Neural progenitor cell (in vitro differentiated cells): ENCODE measurements at regions not wholly inside any gene's neighbourhood (a gene's known extent, or its start where the extent isn't known, plus 50 kb on each side); places are given as distances from the start of the nearest gene placed in this dataset.

ENCODE experiments used
- DNase-seq: peaks from one replicate; pipeline ENCODE4 v3.0.0-alpha.2; 2016; ENCODE audit warnings: low spot score
- H2AFZ ChIP-seq: fragments of 200-600 bp; sonication (generic); replicated peaks from 2 replicates; pipeline ENCODE4 v1.6.1; 2016; ENCODE audit warnings: antibody characterized with exemption
- H3F3A ChIP-seq: fragments of 200-600 bp; sonication (generic); 2 replicates; pipeline ENCODE4 v1.6.1; 2016; ENCODE audit warnings: antibody characterized with exemption, low read depth
- H3K27ac ChIP-seq: fragments of 200-600 bp; sonication (generic); 2 replicates; pipeline ENCODE4 v1.5.1; 2016; ENCODE audit warnings: mild to moderate bottlenecking
- H3K27me3 ChIP-seq: fragments of 200-600 bp; sonication (generic); 2 replicates; pipeline ENCODE4 v1.6.1; 2016; ENCODE audit warnings: mild to moderate bottlenecking, moderate library complexity
- H3K36me3 ChIP-seq: fragments of 200-600 bp; sonication (generic); 2 replicates; pipeline ENCODE4 v1.5.1; 2016
- H3K4me1 ChIP-seq: fragments of 200-600 bp; sonication (generic); 2 replicates; pipeline ENCODE4 v1.6.1; 2016; ENCODE audit warnings: mixed run types
- H3K4me2 ChIP-seq: fragments of 200-600 bp; sonication (generic); 2 replicates; pipeline ENCODE4 v1.6.1; 2016
- H3K4me3 ChIP-seq: fragments of 200-600 bp; sonication (generic); 2 replicates; pipeline ENCODE4 v1.5.1; 2016
- H3K79me2 ChIP-seq: fragments of 200-600 bp; sonication (generic); 2 replicates; pipeline ENCODE4 v1.6.1; 2016; ENCODE audit warnings: low read depth
- H3K9ac ChIP-seq: fragments of 200-600 bp; sonication (generic); 2 replicates; pipeline ENCODE4 v1.6.1; 2016
- H3K9me3 ChIP-seq: fragments of 200-600 bp; sonication (generic); 2 replicates; pipeline ENCODE4 v1.5.1; 2016; ENCODE audit warnings: low read depth
- H4K20me1 ChIP-seq: fragments of 200-600 bp; sonication (generic); 2 replicates; pipeline ENCODE4 v1.6.1; 2016; ENCODE audit warnings: low read depth
- H3K27ac Mint-ChIP-seq: 3 replicates; pipeline ENCODE4 v1.8.0; 2021; ENCODE audit warnings: mixed read lengths
- H3K27me3 Mint-ChIP-seq: 2 replicates; pipeline ENCODE4 v1.8.0; 2022; ENCODE audit warnings: low read depth, mild to moderate bottlenecking, inconsistent platforms, moderate library complexity, mixed read lengths; ENCODE audit not compliant: insufficient read depth
- H3K36me3 Mint-ChIP-seq: 3 replicates; pipeline ENCODE4 v1.8.0; 2021; ENCODE audit warnings: mixed read lengths
- H3K4me1 Mint-ChIP-seq: 3 replicates; pipeline ENCODE4 v1.8.0; 2021; ENCODE audit warnings: mixed read lengths
- H3K4me3 Mint-ChIP-seq: 3 replicates; pipeline ENCODE4 v1.8.0; 2021; ENCODE audit warnings: mild to moderate bottlenecking, moderate library complexity, mixed read lengths
- H3K9me3 Mint-ChIP-seq: 3 replicates; pipeline ENCODE4 v1.8.0; 2020; ENCODE audit warnings: mixed read lengths
- CTCF ChIP-seq: fragments of 200-600 bp; sonication (generic); IDR thresholded peaks from 2 replicates; pipeline ENCODE4 v1.5.1; 2017; ENCODE audit warnings: antibody characterized with exemption, mild to moderate bottlenecking
- EZH2 ChIP-seq: fragments of 200-600 bp; sonication (generic); IDR thresholded peaks from 2 replicates; pipeline ENCODE4 v1.6.1; 2017; ENCODE audit warnings: antibody characterized with exemption, mild to moderate bottlenecking, moderate library complexity
- EZH2phosphoT487 ChIP-seq: fragments of 200-600 bp; sonication (generic); IDR thresholded peaks from 2 replicates; pipeline ENCODE4 v1.6.1; 2017; ENCODE audit warnings: antibody characterized with exemption

GRCh38 chr13:34421347-34421719 lies 520.7 kb upstream of the NBEA start:
- no peak for DNase-seq
- no peak for TF ChIP-seq EZH2phosphoT487
- TF ChIP-seq CTCF = peak; percentile 35
- TF ChIP-seq EZH2 = no peak
- Mint-ChIP-seq H3K27ac (no peak overlapping the region), H3K9me3 (no peaks in the 10 kb centered on the region), H3K4me1 (peaks cover 7% of the 10 kb centered on the region), H3K36me3 (no peaks in the 10 kb centered on the region), H3K27me3 (peaks cover 2% of the 10 kb centered on the region), H3K4me3 (no peak overlapping the region)
- no peaks in the 10 kb centered on the region for H3F3A ChIP-seq
- peaks cover 8% of the 10 kb centered on the region for H3K4me1 ChIP-seq
- H3K9me3 ChIP-seq = no peaks in the 10 kb centered on the region
- no peak overlapping the region for H3K4me2 ChIP-seq
- no peaks in the 10 kb centered on the region for H3K36me3 ChIP-seq
- no peak overlapping the region for H3K4me3 ChIP-seq
- H3K9ac ChIP-seq = no peak overlapping the region
- H3K27me3 ChIP-seq = no peaks in the 10 kb centered on the region
- no peaks in the 10 kb centered on the region for H3K79me2 ChIP-seq
- H3K27ac ChIP-seq = no peak overlapping the region
- H4K20me1 ChIP-seq = no peaks in the 10 kb centered on the region
- no peak overlapping the region for H2AFZ ChIP-seq

GRCh38 chr13:34421858-34422475 lies 520.1 kb upstream of the NBEA start:
- H3K9ac ChIP-seq = no peak overlapping the region
- Mint-ChIP-seq H3K9me3 (no peaks in the 10 kb centered on the region), H3K4me1 (peaks cover 7% of the 10 kb centered on the region), H3K27ac (no peak overlapping the region), H3K4me3 (no peak overlapping the region), H3K27me3 (peaks cover 2% of the 10 kb centered on the region), H3K36me3 (no peaks in the 10 kb centered on the region)
- no peak overlapping the region for H3K4me2 ChIP-seq
- H3K36me3 ChIP-seq = no peaks in the 10 kb centered on the region
- no peak for DNase-seq
- H3K4me1 ChIP-seq = peaks cover 8% of the 10 kb centered on the region
- no peaks in the 10 kb centered on the region for H3K79me2 ChIP-seq
- no peaks in the 10 kb centered on the region for H3F3A ChIP-seq
- no peak overlapping the region for H2AFZ ChIP-seq
- no peaks in the 10 kb centered on the region for H4K20me1 ChIP-seq
- TF ChIP-seq EZH2phosphoT487 (no peak), CTCF (no peak), EZH2 (no peak)
- H3K27ac ChIP-seq = no peak overlapping the region
- H3K4me3 ChIP-seq = no peak overlapping the region
- H3K9me3 ChIP-seq = no peaks in the 10 kb centered on the region
- no peaks in the 10 kb centered on the region for H3K27me3 ChIP-seq

GRCh38 chr13:34422956-34423355 lies 519.1 kb upstream of the NBEA start:
- no peaks in the 10 kb centered on the region for H3K27me3 ChIP-seq
- H3K4me1 ChIP-seq = peaks cover 8% of the 10 kb centered on the region
- TF ChIP-seq CTCF = no peak
- no peak for TF ChIP-seq EZH2phosphoT487
- TF ChIP-seq EZH2 = no peak
- H2AFZ ChIP-seq = no peak overlapping the region
- H3K79me2 ChIP-seq = no peaks in the 10 kb centered on the region
- H4K20me1 ChIP-seq = no peaks in the 10 kb centered on the region
- H3K9me3 ChIP-seq = no peaks in the 10 kb centered on the region
- no peak overlapping the region for H3K4me3 ChIP-seq
- Mint-ChIP-seq H3K36me3 (no peaks in the 10 kb centered on the region), H3K4me3 (no peak overlapping the region), H3K27me3 (peaks cover 2% of the 10 kb centered on the region), H3K4me1 (peaks cover 7% of the 10 kb centered on the region), H3K27ac (no peak overlapping the region), H3K9me3 (no peaks in the 10 kb centered on the region)
- H3K27ac ChIP-seq = no peak overlapping the region
- no peaks in the 10 kb centered on the region for H3K36me3 ChIP-seq
- H3F3A ChIP-seq = no peaks in the 10 kb centered on the region
- H3K9ac ChIP-seq = no peak overlapping the region
- no peak overlapping the region for H3K4me2 ChIP-seq
- no peak for DNase-seq
